ENCODE measurements at regions not wholly inside any gene's neighbourhood (a gene's known extent, or its start where the extent isn't known, plus 50 kb on each side); places are given as distances from the start of the nearest gene placed in this dataset.

- no peak for DNase-seq
- Histone ChIP-seq H3K4me1 (no peaks in the 10 kb centered on the region), H3K4me3 (no peak overlapping the region), H3K27ac (no peak overlapping the region), H3K27me3 (no peaks in the 10 kb centered on the region), H3K36me3 (no peaks in the 10 kb centered on the region), H3K9me3 (no peaks in the 10 kb centered on the region)
- no peak for TF ChIP-seq POLR2A (IDR thresholded peaks at IDR 0.05)
- TF ChIP-seq, protein P1, sequence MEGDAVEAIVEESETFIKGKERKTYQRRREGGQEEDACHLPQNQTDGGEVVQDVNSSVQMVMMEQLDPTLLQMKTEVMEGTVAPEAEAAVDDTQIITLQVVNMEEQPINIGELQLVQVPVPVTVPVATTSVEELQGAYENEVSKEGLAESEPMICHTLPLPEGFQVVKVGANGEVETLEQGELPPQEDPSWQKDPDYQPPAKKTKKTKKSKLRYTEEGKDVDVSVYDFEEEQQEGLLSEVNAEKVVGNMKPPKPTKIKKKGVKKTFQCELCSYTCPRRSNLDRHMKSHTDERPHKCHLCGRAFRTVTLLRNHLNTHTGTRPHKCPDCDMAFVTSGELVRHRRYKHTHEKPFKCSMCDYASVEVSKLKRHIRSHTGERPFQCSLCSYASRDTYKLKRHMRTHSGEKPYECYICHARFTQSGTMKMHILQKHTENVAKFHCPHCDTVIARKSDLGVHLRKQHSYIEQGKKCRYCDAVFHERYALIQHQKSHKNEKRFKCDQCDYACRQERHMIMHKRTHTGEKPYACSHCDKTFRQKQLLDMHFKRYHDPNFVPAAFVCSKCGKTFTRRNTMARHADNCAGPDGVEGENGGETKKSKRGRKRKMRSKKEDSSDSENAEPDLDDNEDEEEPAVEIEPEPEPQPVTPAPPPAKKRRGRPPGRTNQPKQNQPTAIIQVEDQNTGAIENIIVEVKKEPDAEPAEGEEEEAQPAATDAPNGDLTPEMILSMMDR (IDR thresholded peaks at IDR 0.05), result no peak
Measured at GRCh38 chr18:39305766-39306165, 1740.2 kb upstream of the CELF4 start.

GRCh38 chr18:39302481-39302880, 1736.9 kb upstream of the CELF4 start:
- no peak for DNase-seq
- TF ChIP-seq POLR2A (IDR thresholded peaks at IDR 0.05), result no peak
- TF ChIP-seq, protein P1 (IDR thresholded peaks at IDR 0.05), result no peak
- Histone ChIP-seq H3K27ac (no peak overlapping the region), H3K9me3 (no peaks in the 10 kb centered on the region), H3K36me3 (no peaks in the 10 kb centered on the region), H3K4me3 (no peak overlapping the region), H3K4me1 (no peaks in the 10 kb centered on the region), H3K27me3 (no peaks in the 10 kb centered on the region)

DNA sequence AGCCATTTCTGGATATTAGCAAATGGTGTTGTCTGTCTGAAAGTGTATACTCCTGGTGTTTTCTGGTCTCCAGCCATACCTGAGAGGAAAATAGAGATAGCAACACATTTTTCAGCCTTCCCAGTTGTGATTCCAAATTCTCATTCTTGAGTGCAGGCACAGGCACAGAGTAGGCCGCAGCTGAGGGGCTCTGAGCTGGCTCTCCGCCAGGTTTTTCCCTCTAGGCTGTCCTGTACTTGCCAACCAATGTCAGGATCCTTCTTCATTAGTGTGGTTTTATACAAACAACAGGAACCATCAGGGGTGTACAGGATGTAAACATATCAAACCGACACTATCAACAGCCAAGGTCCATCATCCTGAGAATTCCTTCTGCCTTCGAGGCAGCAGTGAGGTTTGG, 1733.6 kb upstream of the CELF4 start:
- no peak overlapping the region for H3K27ac ChIP-seq
- no peak for DNase-seq
- no peak for TF ChIP-seq POLR2A (IDR thresholded peaks at IDR 0.05)
- TF ChIP-seq, protein P1 (IDR thresholded peaks at IDR 0.05), result no peak
- H3K4me3 ChIP-seq, result no peak overlapping the region
- H3K4me1 ChIP-seq, result no peaks in the 10 kb centered on the region
- H3K36me3 ChIP-seq, result no peaks in the 10 kb centered on the region
- no peaks in the 10 kb centered on the region for H3K27me3 ChIP-seq
- no peaks in the 10 kb centered on the region for H3K9me3 ChIP-seq

GRCh38 chr18:39297225-39297624, 1731.6 kb upstream of the CELF4 start:
- Histone ChIP-seq H3K9me3 (no peaks in the 10 kb centered on the region), H3K36me3 (no peaks in the 10 kb centered on the region)

DNA sequence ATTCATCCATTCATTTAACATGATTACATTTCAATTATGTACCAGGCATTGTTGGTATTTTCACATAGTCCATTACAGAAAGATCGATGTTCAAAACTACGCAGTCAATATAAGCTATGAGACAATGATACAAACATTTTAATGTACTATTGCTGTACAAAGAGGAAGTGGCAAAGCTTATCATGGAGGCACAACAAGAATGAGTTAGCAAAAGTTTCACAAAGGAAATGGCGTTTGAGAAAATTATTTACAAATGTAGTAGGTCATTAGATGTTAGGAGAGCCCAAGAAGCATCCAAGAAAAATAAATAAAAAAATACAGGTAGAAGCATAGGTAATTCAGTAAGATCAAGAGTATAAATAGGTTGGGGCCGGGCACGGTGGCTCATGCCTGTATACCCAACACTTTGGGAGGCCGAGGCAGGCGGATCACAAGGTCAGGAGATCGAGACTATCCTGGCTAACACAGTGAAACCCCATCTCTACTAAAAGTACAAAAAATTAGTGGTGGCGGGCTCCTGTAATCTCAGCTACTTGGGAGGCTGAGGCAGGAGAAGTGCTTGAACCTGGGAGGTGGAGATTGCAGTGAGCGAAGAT, 1730.8 kb upstream of the CELF4 start:
- TF ChIP-seq, protein P1 (IDR thresholded peaks at IDR 0.05), result no peak
- Histone ChIP-seq H3K4me1 (no peaks in the 10 kb centered on the region), H3K36me3 (no peaks in the 10 kb centered on the region), H3K9me3 (no peaks in the 10 kb centered on the region), H3K27ac (no peak overlapping the region), H3K27me3 (no peaks in the 10 kb centered on the region), H3K4me3 (no peak overlapping the region)
- no peak for DNase-seq

More at GRCh38 chr18:39297225-39297624, 1731.6 kb upstream of the CELF4 start:
- no peaks in the 10 kb centered on the region for H3K4me1 ChIP-seq
- no peak for DNase-seq
- H3K27me3 ChIP-seq, result no peaks in the 10 kb centered on the region
- no peak overlapping the region for H3K27ac ChIP-seq
- no peak for TF ChIP-seq POLR2A (IDR thresholded peaks at IDR 0.05)
- TF ChIP-seq, protein P1 (IDR thresholded peaks at IDR 0.05), result no peak
- no peak overlapping the region for H3K4me3 ChIP-seq

- no peak for TF ChIP-seq POLR2A (IDR thresholded peaks at IDR 0.05)
- Histone ChIP-seq H3K27me3 (no peaks in the 10 kb centered on the region), H3K4me1 (no peaks in the 10 kb centered on the region), H3K36me3 (no peaks in the 10 kb centered on the region), H3K4me3 (no peak overlapping the region), H3K9me3 (no peaks in the 10 kb centered on the region), H3K27ac (no peak overlapping the region)
- DNase-seq, result no peak
Measured at GRCh38 chr18:39276764-39277163, 1711.2 kb upstream of the CELF4 start.

All from Peyer's patch (tissue), 4 donors.